ENCODE measurements at regions not wholly inside any gene's neighbourhood (a gene's known extent, or its start where the extent isn't known, plus 50 kb on each side); places are given as distances from the start of the nearest gene placed in this dataset.

DNA sequence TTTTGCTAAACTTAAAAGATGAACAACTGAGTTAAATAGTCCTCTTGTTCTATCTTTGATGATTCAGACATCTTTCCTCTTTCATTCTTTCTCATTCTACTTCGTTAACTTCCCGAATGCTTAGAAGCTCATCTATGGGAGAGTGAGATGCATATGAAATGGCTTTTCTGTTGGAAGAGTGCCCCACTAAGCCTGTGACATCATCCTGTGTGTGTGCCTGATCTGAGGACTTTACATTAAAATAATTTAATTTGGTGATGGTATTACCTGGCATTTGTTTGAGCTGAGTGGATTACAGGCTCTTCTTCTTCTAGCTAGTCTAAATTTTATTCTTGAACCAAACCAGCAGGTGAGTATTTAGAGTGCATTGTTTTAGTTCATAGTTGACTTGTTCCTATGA lies 626.5 kb downstream of the QKI start:
- Histone ChIP-seq H3K27me3 (ENCODE audit: control insufficient read depth, insufficient read depth, low read length) (no peaks in the 10 kb centered on the region), H3K36me3 (replicated peaks; ENCODE audit: control insufficient read depth, insufficient read depth, low read length) (no peaks in the 10 kb centered on the region), H3K4me3 (ENCODE audit: insufficient read depth, low read depth, low read length) (no peak overlapping the region)
- DNase-seq: no peak

DNA sequence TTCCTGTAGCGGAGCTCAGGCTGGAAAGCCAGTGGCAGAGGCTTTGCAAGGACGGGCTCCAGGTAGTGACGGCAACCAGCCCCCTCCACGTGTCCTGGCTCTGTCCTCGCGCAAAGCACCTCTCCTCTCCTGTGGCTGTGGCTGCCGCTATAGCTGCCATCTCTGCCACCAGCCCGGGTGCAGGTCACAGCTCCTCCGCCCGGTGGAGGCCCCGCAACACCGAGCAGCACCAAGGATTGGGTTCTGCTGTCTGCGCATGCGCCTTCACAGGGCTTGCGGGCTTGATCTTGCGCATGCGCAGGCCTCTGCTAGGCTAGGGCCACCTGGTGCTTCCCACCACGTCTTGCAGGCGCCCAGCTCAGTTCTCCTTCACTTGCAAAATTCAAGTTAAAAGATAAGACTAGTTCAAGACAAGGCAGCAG lies 625.4 kb downstream of the QKI start:
- no peaks in the 10 kb centered on the region for H3K27me3 ChIP-seq (ENCODE audit: control insufficient read depth, insufficient read depth, low read length)
- no peak overlapping the region for H3K4me3 ChIP-seq (ENCODE audit: insufficient read depth, low read depth, low read length)
- no peak for DNase-seq
- no peaks in the 10 kb centered on the region for H3K36me3 ChIP-seq (replicated peaks; ENCODE audit: control insufficient read depth, insufficient read depth, low read length)

DNA sequence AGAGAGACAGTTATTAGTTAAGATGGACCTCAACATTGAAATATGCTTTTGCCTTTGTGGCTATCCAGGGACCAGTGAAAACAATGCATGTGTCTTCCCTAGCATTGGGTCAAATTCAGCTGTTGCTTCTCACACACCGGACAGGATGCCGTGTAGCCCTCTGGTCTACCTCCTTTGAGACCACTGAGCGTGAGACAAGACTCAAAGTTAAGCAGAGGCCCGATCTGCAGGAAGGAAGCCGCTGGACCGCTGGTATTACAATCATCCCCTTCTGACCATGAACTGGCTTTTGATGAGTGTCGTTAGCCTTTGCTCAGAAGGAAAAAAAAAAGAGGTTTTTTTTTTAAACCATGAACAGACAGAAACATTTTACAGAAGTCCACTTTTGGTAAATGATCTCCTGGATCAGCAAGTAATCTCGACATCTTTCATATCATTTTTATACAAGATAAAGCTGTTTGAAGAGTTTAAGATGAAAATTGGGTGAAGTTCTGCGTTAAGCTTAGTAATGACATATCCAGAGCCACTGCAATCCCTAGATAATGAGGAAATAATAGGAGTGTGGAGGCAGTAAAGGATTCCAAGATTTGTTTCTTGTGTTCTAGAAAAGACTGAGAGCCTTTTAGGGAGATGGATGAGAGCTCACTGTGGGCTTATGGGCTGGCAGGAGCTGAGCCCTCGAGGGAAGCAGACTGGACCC lies 622.8 kb downstream of the QKI start:
- H3K27me3 ChIP-seq (ENCODE audit: control insufficient read depth, insufficient read depth, low read length): no peaks in the 10 kb centered on the region
- H3K36me3 ChIP-seq (replicated peaks; ENCODE audit: control insufficient read depth, insufficient read depth, low read length): no peaks in the 10 kb centered on the region
- no peak overlapping the region for H3K4me3 ChIP-seq (ENCODE audit: insufficient read depth, low read depth, low read length)
- DNase-seq: no peak

DNA sequence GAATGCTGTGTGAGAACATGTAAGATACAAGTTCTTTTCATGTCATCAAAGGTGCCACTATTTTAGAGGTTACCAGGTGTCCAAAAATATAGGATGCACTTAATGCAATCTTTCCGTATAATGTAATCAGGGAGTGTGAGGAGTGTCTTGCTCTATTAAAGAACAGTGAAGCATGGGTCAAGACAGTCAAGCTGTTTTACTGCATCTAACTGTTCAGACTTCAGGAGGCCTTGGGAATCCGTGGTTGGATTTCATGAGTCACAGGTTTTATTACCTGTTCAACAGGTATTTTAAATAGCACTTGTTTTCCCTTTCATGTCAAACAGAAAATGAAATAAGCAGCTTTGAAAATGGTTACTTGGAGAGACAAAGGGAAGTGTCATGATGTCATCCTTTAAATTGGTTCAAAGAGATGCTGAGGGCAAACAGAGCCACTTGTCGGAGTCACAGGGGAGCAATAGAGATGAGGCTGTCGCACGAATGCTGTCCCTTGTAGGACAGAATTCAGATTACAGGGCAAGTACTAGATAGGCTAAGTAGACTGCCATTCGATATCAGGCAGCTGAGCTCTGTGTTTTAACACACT lies 621.5 kb downstream of the QKI start:
- Histone ChIP-seq H3K36me3 (replicated peaks; ENCODE audit: control insufficient read depth, insufficient read depth, low read length) (no peaks in the 10 kb centered on the region), H3K27me3 (ENCODE audit: control insufficient read depth, insufficient read depth, low read length) (no peaks in the 10 kb centered on the region), H3K4me3 (ENCODE audit: insufficient read depth, low read depth, low read length) (no peak overlapping the region)
- DNase-seq: no peak

DNA sequence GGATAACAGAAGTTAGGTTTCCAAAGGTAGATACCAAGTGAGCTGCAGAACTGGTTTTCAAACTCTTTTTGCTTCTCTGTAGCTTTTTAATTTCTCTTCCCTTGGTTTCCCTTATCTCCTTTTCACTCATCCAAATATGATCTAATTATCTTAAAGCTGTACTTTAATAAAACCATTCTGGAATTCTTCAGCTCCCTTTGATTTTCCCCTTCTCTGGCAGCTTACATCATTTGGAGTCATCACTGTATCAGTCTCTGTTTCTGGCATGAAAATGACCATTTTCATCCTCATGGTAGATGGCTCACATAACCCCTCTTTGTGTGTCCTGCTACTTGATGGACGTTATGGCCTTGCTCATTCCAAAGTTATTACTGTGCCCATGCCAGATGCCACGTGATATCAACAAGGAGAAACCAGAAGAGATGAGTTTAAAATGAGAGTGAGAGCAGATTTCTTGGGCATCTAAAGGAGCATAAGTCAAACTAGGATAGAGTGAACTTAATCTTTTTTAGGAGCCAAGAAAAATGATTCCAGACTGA lies 620.2 kb downstream of the QKI start:
- DNase-seq: no peak
- no peaks in the 10 kb centered on the region for H3K27me3 ChIP-seq (ENCODE audit: control insufficient read depth, insufficient read depth, low read length)
- H3K4me3 ChIP-seq (ENCODE audit: insufficient read depth, low read depth, low read length): no peak overlapping the region
- H3K36me3 ChIP-seq (replicated peaks; ENCODE audit: control insufficient read depth, insufficient read depth, low read length): no peaks in the 10 kb centered on the region

DNA sequence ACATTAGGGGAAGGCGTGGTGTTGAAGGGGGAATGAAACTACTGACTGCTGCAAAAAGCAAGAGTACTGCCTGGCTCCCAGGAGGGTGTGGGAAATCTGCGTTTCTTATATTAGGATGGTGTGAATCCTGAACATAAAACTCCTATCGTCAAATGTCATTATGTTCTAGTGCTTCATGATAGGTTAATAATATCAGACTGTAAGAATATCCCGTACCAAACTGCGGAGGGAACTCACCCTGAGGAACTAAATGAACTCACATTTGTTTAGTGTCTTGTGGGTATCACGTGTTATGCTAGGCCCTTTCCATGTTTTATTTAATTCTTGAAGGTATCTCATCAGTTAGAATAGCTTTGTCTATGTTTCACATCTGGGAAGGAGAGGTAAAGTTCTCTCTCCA lies 610.7 kb downstream of the QKI start:
- Histone ChIP-seq H3K4me3 (ENCODE audit: insufficient read depth, low read depth, low read length) (no peak overlapping the region), H3K36me3 (replicated peaks; ENCODE audit: control insufficient read depth, insufficient read depth, low read length) (no peaks in the 10 kb centered on the region), H3K27me3 (ENCODE audit: control insufficient read depth, insufficient read depth, low read length) (no peaks in the 10 kb centered on the region)
- DNase-seq: no peak

DNA sequence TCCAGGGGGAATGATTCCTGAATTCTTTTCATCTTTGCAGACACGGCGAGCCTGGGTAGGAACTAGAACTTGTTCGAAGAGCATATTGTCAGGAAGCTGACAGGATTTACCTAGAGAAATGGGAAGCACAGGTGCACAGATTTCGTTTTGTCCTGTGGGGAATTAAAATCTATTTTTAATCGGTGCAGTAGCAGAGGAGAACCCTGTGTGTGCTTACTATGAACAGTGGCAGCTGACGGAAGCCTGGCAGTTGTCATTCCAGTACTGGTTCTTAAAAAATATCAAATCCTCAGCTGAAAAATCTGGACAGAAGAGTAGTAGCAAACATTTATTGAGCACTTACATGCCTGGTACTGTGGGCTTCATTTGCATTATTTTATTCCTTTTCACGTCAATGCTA lies 609.0 kb downstream of the QKI start:
- no peaks in the 10 kb centered on the region for H3K36me3 ChIP-seq (replicated peaks; ENCODE audit: control insufficient read depth, insufficient read depth, low read length)
- H3K4me3 ChIP-seq (ENCODE audit: insufficient read depth, low read depth, low read length): no peak overlapping the region
- no peaks in the 10 kb centered on the region for H3K27me3 ChIP-seq (ENCODE audit: control insufficient read depth, insufficient read depth, low read length)
- DNase-seq: no peak

DNA sequence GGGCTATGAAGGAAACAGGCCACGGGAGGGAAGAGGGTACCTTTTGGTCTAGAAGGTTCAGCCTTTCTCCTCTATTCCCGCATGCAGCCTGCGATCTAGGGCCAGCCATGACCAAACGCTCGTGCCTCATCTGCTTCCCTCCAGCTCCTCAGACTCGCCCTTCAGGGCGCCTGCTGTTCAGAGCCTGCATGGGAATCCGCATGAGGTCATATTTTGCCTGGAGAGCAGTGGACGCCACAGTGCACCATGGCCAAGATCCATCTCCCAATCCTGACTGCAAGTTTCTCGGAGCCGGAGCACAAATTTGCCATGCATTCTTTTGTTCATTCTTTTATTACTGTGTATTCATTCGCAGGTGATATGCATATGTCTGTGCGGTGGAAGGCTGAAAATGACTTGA lies 608.1 kb downstream of the QKI start:
- no peaks in the 10 kb centered on the region for H3K27me3 ChIP-seq (ENCODE audit: control insufficient read depth, insufficient read depth, low read length)
- no peaks in the 10 kb centered on the region for H3K36me3 ChIP-seq (replicated peaks; ENCODE audit: control insufficient read depth, insufficient read depth, low read length)
- H3K4me3 ChIP-seq (ENCODE audit: insufficient read depth, low read depth, low read length): no peak overlapping the region
- no peak for DNase-seq

DNA sequence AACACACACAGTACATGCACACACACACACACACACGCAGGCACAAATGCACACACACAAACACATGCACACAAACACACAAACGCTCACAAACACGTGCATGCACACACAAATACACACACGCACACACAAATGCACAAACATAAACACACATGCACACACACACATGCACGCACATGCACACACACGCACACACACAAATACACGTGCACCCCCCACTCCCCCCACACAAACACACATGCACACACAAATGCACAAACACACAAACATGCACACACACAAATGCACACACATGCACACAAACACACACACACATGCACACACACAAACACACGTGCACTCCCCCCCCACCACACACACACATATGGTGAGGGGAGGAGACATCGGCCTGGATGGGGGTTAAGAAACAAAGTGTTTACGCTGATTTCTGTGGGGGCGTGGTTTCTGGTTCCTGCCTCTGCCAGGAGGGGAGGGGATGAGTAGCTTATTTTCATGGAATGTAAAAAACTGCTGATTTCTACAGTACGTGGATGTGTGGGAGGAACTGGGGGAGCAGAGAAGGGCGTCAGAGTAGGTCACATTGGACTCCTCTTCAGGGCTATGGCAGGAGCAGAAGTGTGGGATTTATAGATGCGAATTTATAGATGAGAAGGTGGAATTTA lies 607.2 kb downstream of the QKI start:
- H3K36me3 ChIP-seq (replicated peaks; ENCODE audit: control insufficient read depth, insufficient read depth, low read length): no peaks in the 10 kb centered on the region
- no peak overlapping the region for H3K4me3 ChIP-seq (ENCODE audit: insufficient read depth, low read depth, low read length)
- DNase-seq: peak; percentile 25
- H3K27me3 ChIP-seq (ENCODE audit: control insufficient read depth, insufficient read depth, low read length): no peaks in the 10 kb centered on the region

DNA sequence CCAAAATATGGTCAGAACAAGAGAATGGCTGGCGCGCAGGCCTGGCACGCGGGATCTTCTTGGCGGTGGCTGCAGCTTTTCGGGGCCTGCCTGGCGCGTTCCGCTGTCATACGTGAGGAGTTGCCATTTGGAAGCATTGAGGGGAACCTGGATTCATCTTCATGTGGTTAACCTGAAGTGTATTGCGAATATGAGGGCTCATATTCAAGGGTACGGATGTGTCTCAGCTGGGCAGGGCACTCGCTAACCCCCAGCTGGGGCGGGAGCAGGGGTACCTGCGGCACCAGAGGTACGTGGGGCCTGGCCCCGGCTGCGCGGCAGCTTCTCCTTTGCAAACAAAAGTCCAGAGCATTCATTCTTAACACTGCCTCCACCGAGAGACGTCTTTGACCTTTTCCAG lies 605.6 kb downstream of the QKI start:
- no peaks in the 10 kb centered on the region for H3K36me3 ChIP-seq (replicated peaks; ENCODE audit: control insufficient read depth, insufficient read depth, low read length)
- no peak for DNase-seq
- no peaks in the 10 kb centered on the region for H3K27me3 ChIP-seq (ENCODE audit: control insufficient read depth, insufficient read depth, low read length)
- H3K4me3 ChIP-seq (ENCODE audit: insufficient read depth, low read depth, low read length): no peak overlapping the region

DNA sequence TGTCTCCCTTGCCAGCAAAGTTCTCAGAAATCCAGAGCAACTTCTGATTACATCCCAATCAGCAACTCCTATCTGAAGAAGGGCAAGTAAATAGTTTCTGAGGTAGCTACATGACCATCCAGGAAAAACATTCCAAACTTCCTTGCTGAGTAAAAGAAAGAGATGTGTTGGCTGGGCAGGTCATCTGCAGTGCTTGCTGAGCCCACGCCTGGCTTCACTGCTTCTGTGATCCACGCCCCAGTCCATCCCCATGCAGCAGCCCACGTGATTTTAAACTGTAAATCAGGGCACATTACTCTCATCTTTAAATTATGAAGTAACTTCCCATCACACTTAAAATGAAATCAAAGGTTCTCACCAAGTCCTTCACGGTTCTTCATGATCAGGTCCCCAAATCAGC lies 603.6 kb downstream of the QKI start:
- H3K4me3 ChIP-seq (ENCODE audit: insufficient read depth, low read depth, low read length): no peak overlapping the region
- no peaks in the 10 kb centered on the region for H3K27me3 ChIP-seq (ENCODE audit: control insufficient read depth, insufficient read depth, low read length)
- DNase-seq: no peak
- H3K36me3 ChIP-seq (replicated peaks; ENCODE audit: control insufficient read depth, insufficient read depth, low read length): no peaks in the 10 kb centered on the region

DNA sequence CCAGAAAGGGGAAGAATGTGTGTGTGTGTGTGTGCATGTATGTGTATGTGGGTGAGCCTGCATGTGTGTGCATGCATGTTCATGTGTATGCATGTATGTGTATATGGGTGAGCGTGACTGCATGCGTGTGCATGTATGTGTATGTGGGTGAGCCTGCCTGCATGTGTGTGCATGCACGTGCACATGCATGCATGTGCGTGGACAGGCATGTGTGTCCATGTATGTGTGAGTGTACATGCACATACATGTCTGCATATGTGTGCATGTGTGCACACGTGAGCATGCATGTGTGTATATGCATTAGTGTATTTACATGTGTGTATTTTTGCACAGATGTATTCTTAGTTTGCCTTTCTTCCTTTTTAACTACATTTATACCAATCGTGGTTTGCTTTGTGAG lies 601.5 kb downstream of the QKI start:
- DNase-seq: no peak
- no peaks in the 10 kb centered on the region for H3K36me3 ChIP-seq (replicated peaks; ENCODE audit: control insufficient read depth, insufficient read depth, low read length)
- no peaks in the 10 kb centered on the region for H3K27me3 ChIP-seq (ENCODE audit: control insufficient read depth, insufficient read depth, low read length)
- no peak overlapping the region for H3K4me3 ChIP-seq (ENCODE audit: insufficient read depth, low read depth, low read length)

DNA sequence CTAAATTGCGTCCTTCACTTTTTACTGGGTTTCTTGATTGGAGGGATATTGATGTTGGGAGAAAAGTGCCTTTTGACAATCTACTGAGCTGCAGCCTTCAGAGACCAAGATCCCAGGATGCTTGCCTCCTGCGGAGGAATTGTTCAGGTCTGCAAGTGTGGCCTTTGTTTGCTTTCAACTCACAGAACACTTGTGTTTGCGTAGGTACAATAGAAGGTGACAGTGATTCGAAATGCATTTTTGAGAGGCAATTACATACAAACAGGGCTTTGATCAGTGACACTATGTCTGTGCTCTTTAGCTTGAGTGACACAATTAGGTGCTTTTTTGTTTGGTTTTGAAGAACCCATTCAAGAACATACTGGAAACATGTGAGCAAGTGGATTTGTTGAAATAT lies 600.6 kb downstream of the QKI start:
- Histone ChIP-seq H3K27me3 (ENCODE audit: control insufficient read depth, insufficient read depth, low read length) (no peaks in the 10 kb centered on the region), H3K4me3 (ENCODE audit: insufficient read depth, low read depth, low read length) (no peak overlapping the region), H3K36me3 (replicated peaks; ENCODE audit: control insufficient read depth, insufficient read depth, low read length) (no peaks in the 10 kb centered on the region)
- DNase-seq: peak; percentile 51

DNA sequence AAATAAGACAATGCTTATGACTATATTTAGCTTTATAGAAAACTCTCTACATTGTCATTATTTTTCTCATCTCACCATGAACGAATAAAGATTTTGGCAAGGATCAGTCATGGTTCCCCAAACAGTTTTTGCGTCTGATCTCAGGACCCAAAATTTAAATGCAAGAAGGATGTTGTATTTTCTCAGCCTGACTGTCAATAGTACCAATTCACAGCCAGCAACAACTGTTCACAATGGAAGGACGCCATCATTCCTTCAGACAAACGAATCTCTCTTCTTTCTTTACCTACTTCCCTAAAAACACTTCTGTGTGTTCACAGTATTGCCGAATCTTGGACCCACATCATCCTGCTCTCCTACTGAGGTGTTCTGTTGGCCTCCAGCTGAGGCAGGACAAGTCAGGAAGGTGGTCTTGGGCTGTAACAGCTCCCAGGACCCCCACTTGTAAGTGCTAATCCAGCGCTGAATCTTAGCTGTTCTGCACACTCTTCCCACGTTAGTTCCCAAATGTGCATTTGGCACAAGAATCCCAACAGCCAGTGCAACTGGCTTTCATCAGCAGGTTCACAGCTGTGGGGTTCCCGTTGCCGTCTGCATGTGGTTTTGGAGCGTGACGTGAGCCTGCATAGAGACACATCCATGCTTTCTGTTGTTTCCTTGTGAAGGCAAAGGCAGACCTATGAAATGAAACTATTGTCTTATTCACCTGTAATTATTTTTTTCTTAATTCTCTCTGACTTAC lies 600.0 kb downstream of the QKI start:
- Histone ChIP-seq H3K4me3 (ENCODE audit: insufficient read depth, low read depth, low read length) (no peak overlapping the region), H3K27me3 (ENCODE audit: control insufficient read depth, insufficient read depth, low read length) (no peaks in the 10 kb centered on the region), H3K36me3 (replicated peaks; ENCODE audit: control insufficient read depth, insufficient read depth, low read length) (no peaks in the 10 kb centered on the region)
- DNase-seq: no peak
